ENCODE measurements at regions not wholly inside any gene's neighbourhood (a gene's known extent, or its start where the extent isn't known, plus 50 kb on each side); places are given as distances from the start of the nearest gene placed in this dataset.

DNA sequence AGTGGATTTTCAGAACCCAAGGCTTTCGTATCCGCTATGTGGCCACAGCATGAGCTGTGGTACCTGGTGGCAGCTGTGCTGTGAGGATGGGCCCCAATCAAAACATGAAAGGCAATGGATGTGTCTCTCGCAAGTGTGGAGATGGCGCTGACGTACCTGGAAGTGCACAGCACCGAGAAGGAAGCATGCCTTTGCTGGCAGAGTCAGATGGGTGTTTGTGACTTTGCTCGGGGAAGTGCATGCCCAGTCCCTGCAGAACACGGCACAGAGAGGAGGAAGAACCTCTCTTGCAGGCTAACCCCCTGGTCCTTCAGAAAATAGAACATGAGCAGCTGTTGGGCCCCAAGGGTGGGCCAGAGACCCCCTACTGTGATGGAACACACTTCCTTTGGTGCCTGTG lies 654.1 kb upstream of the ZWINT start:
- TF ChIP-seq PPARA (CRISPR knock-in tag; IDR thresholded peaks at IDR 0.05; ENCODE audit: borderline replicate concordance) (no peak), ZFP3 (CRISPR knock-in tag; IDR thresholded peaks at IDR 0.05) (no peak), OSR1 (CRISPR knock-in tag; IDR thresholded peaks at IDR 0.05) (no peak), TCF4 (CRISPR knock-in tag; IDR thresholded peaks at IDR 0.05; ENCODE audit: borderline replicate concordance) (no peak), TOX (CRISPR knock-in tag; IDR thresholded peaks at IDR 0.05; ENCODE audit: borderline replicate concordance) (no peak), ZC3H10 (CRISPR knock-in tag; IDR thresholded peaks at IDR 0.05) (no peak), GLIS3 (CRISPR knock-in tag; IDR thresholded peaks at IDR 0.05) (no peak), PATZ1 (CRISPR knock-in tag; IDR thresholded peaks at IDR 0.05; ENCODE audit: borderline replicate concordance) (no peak), CREB5 (CRISPR knock-in tag; IDR thresholded peaks at IDR 0.05; ENCODE audit: low read depth) (no peak), CSRNP3 (CRISPR knock-in tag; IDR thresholded peaks at IDR 0.05) (no peak), SNAI2 (CRISPR knock-in tag; IDR thresholded peaks at IDR 0.05) (no peak), ARNTL (CRISPR knock-in tag; IDR thresholded peaks at IDR 0.05; ENCODE audit: borderline replicate concordance, low read depth) (no peak)
- TF ChIP-seq, protein P1, sequence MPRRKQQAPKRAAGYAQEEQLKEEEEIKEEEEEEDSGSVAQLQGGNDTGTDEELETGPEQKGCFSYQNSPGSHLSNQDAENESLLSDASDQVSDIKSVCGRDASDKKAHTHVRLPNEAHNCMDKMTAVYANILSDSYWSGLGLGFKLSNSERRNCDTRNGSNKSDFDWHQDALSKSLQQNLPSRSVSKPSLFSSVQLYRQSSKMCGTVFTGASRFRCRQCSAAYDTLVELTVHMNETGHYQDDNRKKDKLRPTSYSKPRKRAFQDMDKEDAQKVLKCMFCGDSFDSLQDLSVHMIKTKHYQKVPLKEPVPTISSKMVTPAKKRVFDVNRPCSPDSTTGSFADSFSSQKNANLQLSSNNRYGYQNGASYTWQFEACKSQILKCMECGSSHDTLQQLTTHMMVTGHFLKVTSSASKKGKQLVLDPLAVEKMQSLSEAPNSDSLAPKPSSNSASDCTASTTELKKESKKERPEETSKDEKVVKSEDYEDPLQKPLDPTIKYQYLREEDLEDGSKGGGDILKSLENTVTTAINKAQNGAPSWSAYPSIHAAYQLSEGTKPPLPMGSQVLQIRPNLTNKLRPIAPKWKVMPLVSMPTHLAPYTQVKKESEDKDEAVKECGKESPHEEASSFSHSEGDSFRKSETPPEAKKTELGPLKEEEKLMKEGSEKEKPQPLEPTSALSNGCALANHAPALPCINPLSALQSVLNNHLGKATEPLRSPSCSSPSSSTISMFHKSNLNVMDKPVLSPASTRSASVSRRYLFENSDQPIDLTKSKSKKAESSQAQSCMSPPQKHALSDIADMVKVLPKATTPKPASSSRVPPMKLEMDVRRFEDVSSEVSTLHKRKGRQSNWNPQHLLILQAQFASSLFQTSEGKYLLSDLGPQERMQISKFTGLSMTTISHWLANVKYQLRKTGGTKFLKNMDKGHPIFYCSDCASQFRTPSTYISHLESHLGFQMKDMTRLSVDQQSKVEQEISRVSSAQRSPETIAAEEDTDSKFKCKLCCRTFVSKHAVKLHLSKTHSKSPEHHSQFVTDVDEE (CRISPR knock-in tag; IDR thresholded peaks at IDR 0.05): no peak
- no peak for ATAC-seq

DNA sequence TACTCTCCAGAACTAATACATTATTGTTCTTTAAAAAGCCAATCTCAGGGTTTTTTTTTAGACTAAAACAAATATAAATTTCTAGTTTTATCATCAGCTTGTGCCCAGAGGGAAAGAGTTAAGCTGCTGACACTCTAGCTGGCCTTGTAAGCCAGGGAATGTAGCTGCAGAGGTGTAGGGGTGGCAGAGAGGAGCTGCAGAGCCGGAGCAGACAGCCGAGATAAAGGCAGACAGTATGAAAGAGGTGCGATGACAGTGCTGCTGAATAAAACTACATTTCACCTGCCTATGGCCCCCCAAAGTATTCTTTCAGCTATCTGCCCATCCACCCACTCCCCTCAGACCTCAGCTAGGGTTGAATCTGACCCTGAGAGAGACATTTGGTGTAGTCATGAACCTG lies 653.7 kb upstream of the ZWINT start:
- ATAC-seq: no peak
- TF ChIP-seq, protein P1 (CRISPR knock-in tag; IDR thresholded peaks at IDR 0.05): no peak
- no peak for TF ChIP-seq ESRRG (CRISPR knock-in tag; IDR thresholded peaks at IDR 0.05)
- TF ChIP-seq ZNF565 (CRISPR knock-in tag; conservative IDR thresholded peaks at IDR 0.05; ENCODE audit: low read depth): no peak
- TF ChIP-seq ZNF8 (CRISPR knock-in tag; IDR thresholded peaks at IDR 0.05): no peak
- no peak for TF ChIP-seq ZC3H10 (CRISPR knock-in tag; IDR thresholded peaks at IDR 0.05)
- TF ChIP-seq TOX (CRISPR knock-in tag; IDR thresholded peaks at IDR 0.05; ENCODE audit: borderline replicate concordance): no peak
- TF ChIP-seq PPARA (CRISPR knock-in tag; IDR thresholded peaks at IDR 0.05; ENCODE audit: borderline replicate concordance): no peak
- no peak for TF ChIP-seq TCF4 (CRISPR knock-in tag; IDR thresholded peaks at IDR 0.05; ENCODE audit: borderline replicate concordance)
- no peak for TF ChIP-seq BACH2 (CRISPR knock-in tag; IDR thresholded peaks at IDR 0.05; ENCODE audit: borderline replicate concordance)
- no peak for TF ChIP-seq RARB (CRISPR knock-in tag; IDR thresholded peaks at IDR 0.05)
- no peak for TF ChIP-seq CSRNP3 (CRISPR knock-in tag; IDR thresholded peaks at IDR 0.05)
- TF ChIP-seq OSR1 (CRISPR knock-in tag; IDR thresholded peaks at IDR 0.05): no peak
- no peak for TF ChIP-seq SNAI2 (CRISPR knock-in tag; IDR thresholded peaks at IDR 0.05)
- TF ChIP-seq ZFP3 (CRISPR knock-in tag; IDR thresholded peaks at IDR 0.05): no peak
- no peak for TF ChIP-seq PATZ1 (CRISPR knock-in tag; IDR thresholded peaks at IDR 0.05; ENCODE audit: borderline replicate concordance)
- TF ChIP-seq CREB5 (CRISPR knock-in tag; IDR thresholded peaks at IDR 0.05; ENCODE audit: low read depth): no peak
- no peak for TF ChIP-seq ISL1 (CRISPR knock-in tag; IDR thresholded peaks at IDR 0.05)
- TF ChIP-seq, protein P2, sequence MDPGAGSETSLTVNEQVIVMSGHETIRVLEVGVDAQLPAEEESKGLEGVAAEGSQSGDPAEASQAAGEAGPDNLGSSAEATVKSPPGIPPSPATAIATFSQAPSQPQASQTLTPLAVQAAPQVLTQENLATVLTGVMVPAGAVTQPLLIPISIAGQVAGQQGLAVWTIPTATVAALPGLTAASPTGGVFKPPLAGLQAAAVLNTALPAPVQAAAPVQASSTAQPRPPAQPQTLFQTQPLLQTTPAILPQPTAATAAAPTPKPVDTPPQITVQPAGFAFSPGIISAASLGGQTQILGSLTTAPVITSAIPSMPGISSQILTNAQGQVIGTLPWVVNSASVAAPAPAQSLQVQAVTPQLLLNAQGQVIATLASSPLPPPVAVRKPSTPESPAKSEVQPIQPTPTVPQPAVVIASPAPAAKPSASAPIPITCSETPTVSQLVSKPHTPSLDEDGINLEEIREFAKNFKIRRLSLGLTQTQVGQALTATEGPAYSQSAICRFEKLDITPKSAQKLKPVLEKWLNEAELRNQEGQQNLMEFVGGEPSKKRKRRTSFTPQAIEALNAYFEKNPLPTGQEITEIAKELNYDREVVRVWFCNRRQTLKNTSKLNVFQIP (CRISPR knock-in tag; IDR thresholded peaks at IDR 0.05; ENCODE audit: borderline replicate concordance, low read depth): no peak
- TF ChIP-seq CSDC2 (CRISPR knock-in tag; IDR thresholded peaks at IDR 0.05): no peak
